ENCODE measurements at regions not wholly inside any gene's neighbourhood (a gene's known extent, or its start where the extent isn't known, plus 50 kb on each side); places are given as distances from the start of the nearest gene placed in this dataset.
"Not testable (repeated sequence)": the region's sequence is repeated elsewhere in the genome, so short reads cannot be mapped to it uniquely, and the experiment has no call there.

DNA sequence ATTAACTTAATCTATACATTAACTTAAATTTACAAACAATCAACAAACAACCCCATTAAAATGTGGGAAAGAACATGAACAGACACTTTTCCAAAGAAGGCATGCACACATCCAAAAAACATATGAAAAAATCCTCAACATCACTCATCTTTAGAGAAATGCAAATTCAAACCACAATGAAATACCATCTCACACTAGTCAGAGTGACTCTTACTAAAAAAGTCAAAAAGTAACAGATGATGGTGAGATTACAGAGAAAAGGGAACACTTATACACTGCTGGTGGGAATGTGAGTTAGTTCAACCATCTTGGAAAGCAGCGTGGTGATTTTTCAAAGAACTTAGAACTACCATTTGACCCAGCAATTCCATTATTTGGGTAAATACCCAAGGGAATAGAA lies 759.2 kb upstream of the SLITRK1 start:
- no peak overlapping the region for H3K4me3 ChIP-seq
- no peaks in the 10 kb centered on the region for H3K27me3 ChIP-seq (replicated peaks)
- no peak overlapping the region for H3K27ac ChIP-seq
- no peak for DNase-seq (ENCODE audit: low read depth in 1 of 2, low spot score in 2 of 2)
- H3K9me3 ChIP-seq (replicated peaks), result peaks cover 11% of the 10 kb centered on the region
- H3K4me1 ChIP-seq (replicated peaks), result no peaks in the 10 kb centered on the region
- H3K36me3 ChIP-seq, result no peaks in the 10 kb centered on the region

DNA sequence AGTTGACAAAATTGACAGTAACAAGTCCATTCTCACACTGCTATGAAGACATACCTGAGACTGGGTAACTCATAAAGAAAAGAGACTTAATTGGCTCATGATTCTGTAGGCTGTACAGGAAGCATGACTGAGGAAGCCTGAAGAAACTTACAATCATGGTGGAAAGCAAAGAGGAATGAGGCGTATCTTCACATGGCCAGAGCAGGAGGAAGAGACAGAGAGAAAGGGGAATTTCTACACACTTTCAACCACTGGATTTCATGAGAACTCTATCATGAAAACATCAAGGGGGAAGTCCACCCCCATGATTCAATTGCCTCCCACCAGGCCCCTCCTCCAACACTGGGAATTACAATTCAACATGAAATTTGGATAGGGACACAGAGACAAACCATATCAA lies 758.4 kb upstream of the SLITRK1 start:
- peaks cover 11% of the 10 kb centered on the region for H3K9me3 ChIP-seq (replicated peaks)
- H3K27ac ChIP-seq, result no peak overlapping the region
- H3K27me3 ChIP-seq (replicated peaks), result no peaks in the 10 kb centered on the region
- no peak overlapping the region for H3K4me3 ChIP-seq
- DNase-seq (ENCODE audit: low read depth in 1 of 2, low spot score in 2 of 2), result no peak
- no peaks in the 10 kb centered on the region for H3K36me3 ChIP-seq
- no peaks in the 10 kb centered on the region for H3K4me1 ChIP-seq (replicated peaks)

DNA sequence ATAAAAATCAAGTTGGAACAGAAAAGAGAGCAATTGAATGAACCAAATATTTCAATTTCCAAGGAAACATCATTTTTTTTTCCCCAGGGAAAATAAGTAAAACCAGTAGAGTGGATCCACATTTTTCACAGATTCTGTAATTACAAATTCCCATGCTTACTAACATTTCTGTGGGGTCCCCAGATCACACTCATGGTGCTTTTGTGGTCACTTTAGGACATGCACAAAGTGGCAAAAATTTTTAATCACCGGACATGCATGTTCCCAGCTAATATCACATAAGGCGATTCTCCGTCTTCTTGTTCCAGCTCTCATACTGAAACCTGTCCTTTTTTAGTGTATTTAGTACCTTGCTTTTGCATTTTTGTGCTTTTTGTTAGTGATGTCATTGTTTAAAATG lies 748.2 kb upstream of the SLITRK1 start:
- Histone ChIP-seq H3K9me3 (replicated peaks) (no peaks in the 10 kb centered on the region; the same call in 1 of the 2 replicates), H3K4me3 (no peak overlapping the region), H3K4me1 (replicated peaks) (no peaks in the 10 kb centered on the region), H3K36me3 (no peaks in the 10 kb centered on the region), H3K27me3 (replicated peaks) (no peaks in the 10 kb centered on the region), H3K27ac (no peak overlapping the region)
- no peak for DNase-seq (ENCODE audit: low read depth in 1 of 2, low spot score in 2 of 2)

DNA sequence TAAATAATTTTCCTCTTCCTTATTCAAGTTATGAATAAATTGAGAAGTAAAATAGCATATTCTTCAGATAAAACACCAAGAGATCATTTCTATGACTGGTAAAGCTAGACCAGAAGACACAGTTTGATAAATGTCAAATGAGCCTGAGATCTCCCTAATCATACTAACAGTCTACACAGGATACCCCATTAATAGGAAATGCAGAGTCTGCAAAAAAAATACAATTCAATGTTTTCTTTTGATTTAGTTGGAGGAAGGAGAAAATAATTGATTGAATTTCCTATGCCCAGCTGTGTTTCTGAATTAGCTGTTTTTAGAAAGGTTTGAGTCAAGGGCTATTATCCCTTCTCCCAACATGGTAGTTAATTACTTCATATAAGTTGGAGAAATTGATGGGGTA lies 734.6 kb upstream of the SLITRK1 start:
- H3K4me1 ChIP-seq (replicated peaks), result no peaks in the 10 kb centered on the region
- no peaks in the 10 kb centered on the region for H3K27me3 ChIP-seq (replicated peaks)
- no peak overlapping the region for H3K27ac ChIP-seq
- H3K4me3 ChIP-seq, result no peak overlapping the region
- no peaks in the 10 kb centered on the region for H3K36me3 ChIP-seq
- DNase-seq (ENCODE audit: low read depth in 1 of 2, low spot score in 2 of 2), result no peak
- no peaks in the 10 kb centered on the region for H3K9me3 ChIP-seq (replicated peaks)

DNA sequence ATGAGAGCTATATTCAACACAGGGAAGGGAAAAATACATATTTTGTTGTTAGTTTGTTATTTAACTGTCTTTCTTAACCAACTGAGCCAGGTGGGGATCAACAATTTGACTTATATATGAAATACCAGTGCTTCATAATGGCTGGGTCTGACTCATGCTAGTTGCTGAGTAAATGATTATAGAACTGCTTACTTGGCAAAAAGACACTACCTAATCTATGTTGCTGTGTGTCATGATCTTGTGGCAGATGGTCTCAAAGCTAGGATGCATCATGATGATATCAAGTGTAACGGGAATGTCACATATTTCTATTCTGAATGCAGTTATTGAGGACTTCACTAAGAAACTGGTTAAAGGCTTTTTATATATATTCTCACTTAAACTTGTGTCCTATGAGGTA lies 727.4 kb upstream of the SLITRK1 start:
- H3K36me3 ChIP-seq, result no peaks in the 10 kb centered on the region
- no peaks in the 10 kb centered on the region for H3K9me3 ChIP-seq (replicated peaks)
- H3K4me1 ChIP-seq (replicated peaks), result no peaks in the 10 kb centered on the region
- no peak for DNase-seq (ENCODE audit: low read depth in 1 of 2, low spot score in 2 of 2)
- no peaks in the 10 kb centered on the region for H3K27me3 ChIP-seq (replicated peaks)
- H3K4me3 ChIP-seq, result no peak overlapping the region
- H3K27ac ChIP-seq, result no peak overlapping the region

DNA sequence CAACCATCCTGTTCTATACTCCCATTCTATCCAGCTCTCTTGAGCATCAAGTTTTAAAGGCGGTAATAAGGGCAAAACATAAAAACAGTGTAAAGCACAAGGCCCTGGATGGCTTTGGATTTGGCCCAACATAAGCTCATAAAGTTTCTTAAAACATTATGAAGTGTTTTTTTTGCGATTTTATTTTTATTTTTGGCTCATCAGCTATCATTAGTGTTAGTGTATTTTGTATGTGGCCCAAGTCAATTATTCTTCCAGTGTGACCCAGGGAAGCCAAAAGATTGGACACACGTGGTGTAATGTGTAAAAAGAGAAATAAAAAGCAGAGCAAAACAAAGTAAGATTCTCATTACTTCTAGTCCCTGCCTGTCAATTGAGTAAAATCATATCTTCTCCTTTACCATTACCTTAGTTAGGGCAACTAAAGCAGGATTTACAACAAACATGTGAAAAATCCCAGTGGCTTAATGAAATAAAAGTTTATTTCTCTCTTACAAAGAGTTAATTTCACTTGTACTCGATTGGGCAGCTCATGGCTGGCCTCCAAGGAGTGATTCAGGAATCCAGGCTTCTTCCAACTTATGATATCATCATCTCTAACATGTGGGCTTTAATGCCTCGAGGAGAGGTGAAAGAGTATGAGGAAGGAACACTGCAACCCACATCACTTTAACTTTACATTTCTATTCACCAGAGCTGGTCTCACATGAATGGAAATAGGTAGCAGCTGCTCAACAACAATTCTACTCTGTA lies 725.2 kb upstream of the SLITRK1 start:
- Histone ChIP-seq H3K36me3 (no peaks in the 10 kb centered on the region), H3K4me3 (no peak overlapping the region), H3K9me3 (replicated peaks) (no peaks in the 10 kb centered on the region), H3K27ac (no peak overlapping the region), H3K27me3 (replicated peaks) (no peaks in the 10 kb centered on the region), H3K4me1 (replicated peaks) (no peaks in the 10 kb centered on the region)
- DNase-seq (ENCODE audit: low read depth in 1 of 2, low spot score in 2 of 2), result no peak

DNA sequence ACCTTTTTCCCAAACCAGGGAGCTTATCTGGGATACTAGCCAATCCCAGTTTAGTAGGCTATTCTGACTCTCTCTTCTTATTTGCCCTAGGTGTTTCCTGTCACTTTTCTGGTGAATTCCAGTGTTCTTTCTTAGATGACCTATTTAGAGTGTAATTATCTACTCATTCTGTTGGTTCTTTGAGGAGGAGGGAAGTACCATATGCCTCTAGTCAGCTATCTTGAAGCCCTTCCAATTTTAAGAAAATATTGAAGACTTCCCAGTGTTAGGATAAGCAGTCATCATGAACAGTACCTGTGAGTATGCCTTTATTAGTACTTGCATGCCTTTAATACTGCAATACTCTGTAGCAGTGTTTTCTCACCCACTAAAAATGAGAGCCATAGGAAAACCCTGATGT lies 724.3 kb upstream of the SLITRK1 start:
- Histone ChIP-seq H3K9me3 (replicated peaks) (no peaks in the 10 kb centered on the region), H3K4me3 (no peak overlapping the region), H3K27ac (no peak overlapping the region), H3K27me3 (replicated peaks) (no peaks in the 10 kb centered on the region), H3K36me3 (no peaks in the 10 kb centered on the region), H3K4me1 (replicated peaks) (no peaks in the 10 kb centered on the region)
- no peak for DNase-seq (ENCODE audit: low read depth in 1 of 2, low spot score in 2 of 2)

DNA sequence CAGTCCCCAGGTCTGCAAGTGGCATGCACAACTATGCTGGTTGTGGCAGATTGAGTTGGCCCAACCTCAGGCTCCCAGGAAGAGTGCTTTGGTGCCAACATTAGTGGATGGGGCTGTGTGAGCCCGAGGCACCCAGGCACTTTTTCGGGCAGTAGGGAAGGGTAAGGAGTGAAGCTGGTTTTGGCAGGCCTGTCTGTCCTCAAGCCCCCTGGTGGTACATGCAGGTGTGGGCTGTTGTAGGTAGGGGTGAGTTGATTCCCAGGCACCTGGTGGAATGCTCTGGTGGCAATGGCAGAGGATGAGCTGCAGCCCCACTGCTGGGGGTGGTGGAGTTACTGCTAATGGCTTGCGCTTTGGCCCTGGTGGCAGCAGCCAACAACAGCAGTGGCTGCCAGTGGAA lies 723.7 kb upstream of the SLITRK1 start:
- Histone ChIP-seq H3K27ac (no peak overlapping the region), H3K27me3 (replicated peaks) (no peaks in the 10 kb centered on the region), H3K4me1 (replicated peaks) (no peaks in the 10 kb centered on the region), H3K36me3 (no peaks in the 10 kb centered on the region), H3K4me3 (no peak overlapping the region), H3K9me3 (replicated peaks) (no peaks in the 10 kb centered on the region)
- DNase-seq (ENCODE audit: low read depth in 1 of 2, low spot score in 2 of 2), result no peak

DNA sequence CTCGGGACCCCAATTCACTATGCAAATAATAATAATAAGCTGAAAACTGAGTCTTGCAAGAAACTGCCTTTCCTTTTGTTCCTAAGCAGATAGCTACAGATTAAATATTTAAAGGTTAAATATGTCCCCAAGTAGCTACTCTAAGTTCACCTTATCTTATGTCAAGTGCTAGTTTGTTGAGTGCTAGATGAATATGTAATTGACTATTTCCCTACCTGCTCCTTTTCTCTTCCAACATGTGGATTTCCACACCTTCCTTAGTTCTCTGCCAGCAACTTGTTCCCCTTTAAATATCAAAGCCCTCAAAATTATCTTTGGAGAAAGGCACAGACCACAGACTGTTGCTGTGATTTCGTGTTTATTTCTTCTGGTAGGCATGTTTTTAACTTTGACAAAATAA lies 709.2 kb upstream of the SLITRK1 start:
- Histone ChIP-seq H3K27me3 (replicated peaks) (no peaks in the 10 kb centered on the region), H3K4me3 (no peak overlapping the region), H3K27ac (no peak overlapping the region), H3K9me3 (replicated peaks) (peaks cover 2% of the 10 kb centered on the region; the same call in 1 of the 2 replicates), H3K4me1 (replicated peaks) (no peaks in the 10 kb centered on the region), H3K36me3 (no peaks in the 10 kb centered on the region)
- DNase-seq (ENCODE audit: low read depth in 1 of 2, low spot score in 2 of 2), result no peak

DNA sequence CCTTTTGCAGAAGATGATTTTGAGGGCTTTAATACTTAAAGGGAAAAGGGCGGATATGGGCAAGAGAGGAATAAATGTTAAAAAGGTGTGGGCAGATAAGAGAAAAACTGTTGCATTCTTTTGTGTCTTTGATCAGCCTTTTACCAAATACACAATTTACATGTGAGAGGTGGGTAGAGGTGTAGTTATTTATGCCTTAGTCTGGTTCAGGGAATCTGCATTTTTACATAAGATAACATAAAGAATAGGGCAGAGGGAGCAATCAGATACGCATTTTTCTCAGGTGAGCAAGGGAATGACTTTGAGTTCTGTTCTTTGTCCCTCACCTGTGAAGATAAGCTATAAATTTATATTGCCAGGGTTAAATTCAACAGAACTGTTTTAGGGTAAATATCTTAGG lies 708.4 kb upstream of the SLITRK1 start:
- H3K27ac ChIP-seq, result no peak overlapping the region
- H3K4me1 ChIP-seq (replicated peaks), result no peaks in the 10 kb centered on the region
- DNase-seq (ENCODE audit: low read depth in 1 of 2, low spot score in 2 of 2), result no peak
- peaks cover 2% of the 10 kb centered on the region; the same call in 1 of the 2 replicates for H3K9me3 ChIP-seq (replicated peaks)
- H3K4me3 ChIP-seq, result no peak overlapping the region
- no peaks in the 10 kb centered on the region for H3K27me3 ChIP-seq (replicated peaks)
- H3K36me3 ChIP-seq, result no peaks in the 10 kb centered on the region

DNA sequence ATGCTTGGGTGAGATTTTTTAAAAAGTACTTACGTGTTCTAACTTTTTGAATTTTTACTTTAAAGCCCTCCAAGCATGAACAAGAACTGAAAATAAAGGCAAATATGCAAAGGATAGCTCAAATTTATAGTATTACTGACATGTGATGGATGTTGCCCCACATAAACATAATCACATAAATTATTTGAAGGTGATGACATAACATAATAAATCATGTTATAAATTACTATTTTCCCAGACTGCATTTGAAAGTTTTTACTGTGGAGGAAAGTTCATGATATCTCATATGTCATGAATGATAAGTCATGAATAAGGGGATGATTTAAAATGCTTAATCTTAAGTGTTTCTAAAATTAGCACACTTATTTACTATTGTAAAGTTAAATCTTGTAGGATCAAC lies 705.7 kb upstream of the SLITRK1 start:
- Histone ChIP-seq H3K27me3 (replicated peaks) (no peaks in the 10 kb centered on the region), H3K27ac (no peak overlapping the region), H3K36me3 (no peaks in the 10 kb centered on the region), H3K4me1 (replicated peaks) (no peaks in the 10 kb centered on the region), H3K9me3 (replicated peaks) (no peaks in the 10 kb centered on the region), H3K4me3 (no peak overlapping the region)
- DNase-seq (ENCODE audit: low read depth in 1 of 2, low spot score in 2 of 2), result no peak

DNA sequence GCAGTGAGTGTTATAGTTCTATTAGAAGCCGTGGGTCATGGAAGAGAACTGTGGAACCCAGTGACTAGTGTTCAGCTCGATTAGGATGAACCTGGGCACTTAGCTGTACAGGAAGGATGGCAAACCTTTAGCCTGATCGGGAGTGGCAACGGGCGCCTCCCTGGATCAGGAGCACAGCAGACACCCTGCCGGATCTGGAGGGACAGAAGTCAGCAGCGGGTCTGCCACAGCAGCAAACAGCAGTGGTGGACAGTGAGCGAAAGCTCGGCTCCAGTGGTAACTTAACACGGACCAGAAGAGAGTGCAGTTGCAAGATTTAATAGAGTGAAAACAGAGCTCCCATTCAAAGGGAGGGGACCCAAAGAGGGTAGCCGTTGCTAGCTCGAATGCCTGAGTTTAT lies 697.6 kb upstream of the SLITRK1 start:
- H3K4me1 ChIP-seq (replicated peaks); H3K4me3 ChIP-seq; H3K36me3 ChIP-seq; H3K27me3 ChIP-seq (replicated peaks); DNase-seq (ENCODE audit: low read depth in 1 of 2, low spot score in 2 of 2); H3K27ac ChIP-seq: not testable (repeated sequence)
- H3K9me3 ChIP-seq (replicated peaks), result peaks cover 15% of the 10 kb centered on the region

DNA sequence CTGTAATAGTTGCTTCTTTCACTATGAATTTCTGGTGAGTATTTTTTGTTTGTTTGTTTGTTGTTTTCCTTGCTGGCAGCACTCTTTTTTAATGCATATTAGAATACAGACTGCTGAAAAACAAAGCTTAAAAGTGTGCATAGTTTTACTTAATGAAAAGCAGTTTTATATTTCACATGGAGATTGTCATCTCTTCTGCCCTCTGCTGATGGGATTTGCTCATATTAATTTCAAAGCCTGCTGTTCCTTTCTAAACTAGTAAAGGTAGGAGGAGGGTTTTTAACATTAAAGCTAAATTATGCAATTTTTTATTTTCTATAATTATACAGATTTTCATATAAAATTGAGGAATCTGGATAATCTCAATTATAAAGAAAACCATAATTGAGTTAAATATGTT lies 692.6 kb upstream of the SLITRK1 start:
- Histone ChIP-seq H3K4me1 (replicated peaks) (no peaks in the 10 kb centered on the region), H3K9me3 (replicated peaks) (no peaks in the 10 kb centered on the region), H3K27ac (no peak overlapping the region), H3K27me3 (replicated peaks) (no peaks in the 10 kb centered on the region), H3K36me3 (no peaks in the 10 kb centered on the region), H3K4me3 (no peak overlapping the region)
- DNase-seq (ENCODE audit: low read depth in 1 of 2, low spot score in 2 of 2), result no peak

DNA sequence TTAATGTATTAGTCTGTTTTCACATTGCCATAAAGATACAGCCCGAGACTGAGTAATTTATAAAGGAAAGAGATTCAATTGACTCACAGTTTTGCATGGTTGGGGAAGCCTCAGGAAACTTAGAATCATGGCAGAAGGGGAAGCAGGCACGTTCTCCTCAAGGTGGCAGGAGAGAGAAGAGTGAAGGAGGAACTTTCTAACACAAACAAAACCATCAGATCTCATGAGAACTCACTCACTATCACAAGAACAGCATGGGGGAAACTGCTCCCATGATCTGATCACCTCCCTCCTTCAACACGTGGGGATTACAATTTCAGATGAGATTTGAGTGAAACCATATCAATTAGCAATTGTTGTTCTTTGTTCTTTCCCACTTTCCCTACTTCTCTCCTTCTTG lies 689.0 kb upstream of the SLITRK1 start:
- no peak overlapping the region for H3K27ac ChIP-seq

DNA sequence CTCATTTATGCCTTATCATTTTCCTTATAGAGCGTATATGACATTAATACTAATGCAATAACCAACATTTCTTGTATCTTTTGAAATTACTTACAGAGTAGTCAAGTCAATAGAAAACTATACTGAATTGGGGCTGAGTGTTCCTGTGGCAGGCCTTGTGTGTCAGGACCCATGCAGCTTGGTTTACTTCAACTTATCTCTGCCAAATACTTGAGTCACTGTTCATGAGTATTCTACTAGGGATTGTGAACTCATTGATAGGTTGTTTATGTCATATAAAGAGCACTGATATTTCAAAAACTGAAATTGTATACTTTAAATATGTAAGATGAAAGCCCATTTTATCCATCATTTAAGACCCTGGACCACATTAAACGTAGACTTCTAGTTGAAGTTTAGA lies 688.6 kb upstream of the SLITRK1 start:
- no peaks in the 10 kb centered on the region for H3K9me3 ChIP-seq (replicated peaks)
- DNase-seq (ENCODE audit: low read depth in 1 of 2, low spot score in 2 of 2), result no peak
- no peaks in the 10 kb centered on the region for H3K27me3 ChIP-seq (replicated peaks)
- no peaks in the 10 kb centered on the region for H3K36me3 ChIP-seq
- H3K4me1 ChIP-seq (replicated peaks), result no peaks in the 10 kb centered on the region
- no peak overlapping the region for H3K27ac ChIP-seq
- H3K4me3 ChIP-seq, result no peak overlapping the region

More for the DNA sequence above, 689.0 kb upstream of the SLITRK1 start:
- H3K27me3 ChIP-seq (replicated peaks), result no peaks in the 10 kb centered on the region
- no peak for DNase-seq (ENCODE audit: low read depth in 1 of 2, low spot score in 2 of 2)
- H3K4me1 ChIP-seq (replicated peaks), result no peaks in the 10 kb centered on the region
- no peak overlapping the region for H3K4me3 ChIP-seq
- no peaks in the 10 kb centered on the region for H3K36me3 ChIP-seq
- H3K9me3 ChIP-seq (replicated peaks), result no peaks in the 10 kb centered on the region
